ENCODE measurements at regions not wholly inside any gene's neighbourhood (a gene's known extent, or its start where the extent isn't known, plus 50 kb on each side); places are given as distances from the start of the nearest gene placed in this dataset.

DNA sequence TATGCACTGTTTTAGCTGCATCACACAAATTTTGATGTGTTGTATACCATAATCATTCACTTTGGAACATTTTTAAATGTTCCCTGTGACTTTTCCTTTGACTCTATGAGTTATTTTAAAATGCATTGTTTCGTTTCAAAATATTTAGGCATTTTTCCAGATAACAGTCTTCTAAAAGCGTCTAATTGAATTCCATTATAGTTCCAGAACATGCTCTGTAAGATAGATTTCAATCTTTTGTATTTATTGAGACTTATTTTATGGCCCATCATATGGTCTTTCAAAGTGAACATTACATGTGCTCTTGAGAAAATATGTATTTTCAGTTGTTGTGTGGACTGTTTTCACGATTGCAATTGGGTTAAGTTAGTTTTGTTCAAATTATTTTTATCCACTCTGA is 98.7 kb upstream of the ARHGAP5 start:
- peaks cover 11% of the 10 kb centered on the region; the same call in 1 of the 2 replicates for H3K9me3 ChIP-seq (ENCODE audit: control insufficient read depth, insufficient read depth, low read length)
- H3K4me1 ChIP-seq (ENCODE audit: control insufficient read depth, low read length), result no peaks in the 10 kb centered on the region
- H3K27ac ChIP-seq (ENCODE audit: low read depth, low read length), result no peak overlapping the region

DNA sequence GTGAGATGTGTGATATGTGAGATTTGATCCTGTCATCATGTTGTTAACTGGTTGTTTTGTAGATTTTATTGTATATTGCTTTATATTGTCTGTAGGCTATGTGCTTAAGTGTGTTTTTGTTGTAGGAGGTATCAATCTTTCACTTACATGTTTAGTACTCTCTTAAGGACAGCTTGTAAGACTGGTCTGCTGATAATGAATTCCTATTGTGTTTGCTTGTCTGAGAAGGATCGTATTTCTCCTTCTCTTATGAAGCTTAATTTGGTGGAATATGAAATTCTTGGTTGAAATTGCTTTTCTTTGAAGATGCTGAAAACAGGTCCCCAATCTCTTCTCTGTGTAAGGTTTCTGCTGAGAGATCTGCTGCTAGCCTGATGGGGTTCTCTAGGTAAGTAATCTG is 94.5 kb upstream of the ARHGAP5 start:
- Histone ChIP-seq H3K9me2 (replicated peaks; ENCODE audit: control insufficient read depth, low read length) (no peaks in the 10 kb centered on the region), H3K36me3 (ENCODE audit: control insufficient read depth, low read length) (no peaks in the 10 kb centered on the region), H3K79me2 (ENCODE audit: control insufficient read depth, low read length) (no peaks in the 10 kb centered on the region), H3K9me3 (ENCODE audit: control insufficient read depth, insufficient read depth, low read length) (no peaks in the 10 kb centered on the region), H3K4me3 (ENCODE audit: low read length) (no peak overlapping the region), H3K27me3 (ENCODE audit: control insufficient read depth, low read length) (no peaks in the 10 kb centered on the region), H3F3A (ENCODE audit: control insufficient read depth, insufficient read depth) (no peaks in the 10 kb centered on the region), H4K20me1 (ENCODE audit: control insufficient read depth, insufficient read depth, low read depth, low read length) (no peaks in the 10 kb centered on the region), H3K4me1 (ENCODE audit: control insufficient read depth, low read length) (no peaks in the 10 kb centered on the region), H3K27ac (ENCODE audit: low read depth, low read length) (no peak overlapping the region), H3K4me2 (ENCODE audit: low read length) (no peak overlapping the region)
- TF ChIP-seq, protein P1, sequence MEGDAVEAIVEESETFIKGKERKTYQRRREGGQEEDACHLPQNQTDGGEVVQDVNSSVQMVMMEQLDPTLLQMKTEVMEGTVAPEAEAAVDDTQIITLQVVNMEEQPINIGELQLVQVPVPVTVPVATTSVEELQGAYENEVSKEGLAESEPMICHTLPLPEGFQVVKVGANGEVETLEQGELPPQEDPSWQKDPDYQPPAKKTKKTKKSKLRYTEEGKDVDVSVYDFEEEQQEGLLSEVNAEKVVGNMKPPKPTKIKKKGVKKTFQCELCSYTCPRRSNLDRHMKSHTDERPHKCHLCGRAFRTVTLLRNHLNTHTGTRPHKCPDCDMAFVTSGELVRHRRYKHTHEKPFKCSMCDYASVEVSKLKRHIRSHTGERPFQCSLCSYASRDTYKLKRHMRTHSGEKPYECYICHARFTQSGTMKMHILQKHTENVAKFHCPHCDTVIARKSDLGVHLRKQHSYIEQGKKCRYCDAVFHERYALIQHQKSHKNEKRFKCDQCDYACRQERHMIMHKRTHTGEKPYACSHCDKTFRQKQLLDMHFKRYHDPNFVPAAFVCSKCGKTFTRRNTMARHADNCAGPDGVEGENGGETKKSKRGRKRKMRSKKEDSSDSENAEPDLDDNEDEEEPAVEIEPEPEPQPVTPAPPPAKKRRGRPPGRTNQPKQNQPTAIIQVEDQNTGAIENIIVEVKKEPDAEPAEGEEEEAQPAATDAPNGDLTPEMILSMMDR (IDR thresholded peaks at IDR 0.05; ENCODE audit: low read depth, low read length, poor library complexity, severe bottlenecking), result no peak
- TF ChIP-seq EZH2phosphoT487 (IDR thresholded peaks at IDR 0.05; ENCODE audit: borderline replicate concordance, low read length), result no peak

More for the DNA sequence above, 98.7 kb upstream of the ARHGAP5 start:
- H3K4me2 ChIP-seq (ENCODE audit: low read length), result no peak overlapping the region
- no peak for TF ChIP-seq EZH2phosphoT487 (IDR thresholded peaks at IDR 0.05; ENCODE audit: borderline replicate concordance, low read length)
- TF ChIP-seq, protein P1 (IDR thresholded peaks at IDR 0.05; ENCODE audit: low read depth, low read length, poor library complexity, severe bottlenecking), result no peak
- no peaks in the 10 kb centered on the region for H3K79me2 ChIP-seq (ENCODE audit: control insufficient read depth, low read length)
- no peaks in the 10 kb centered on the region for H3K27me3 ChIP-seq (ENCODE audit: control insufficient read depth, low read length)
- no peaks in the 10 kb centered on the region for H3F3A ChIP-seq (ENCODE audit: control insufficient read depth, insufficient read depth)
- no peaks in the 10 kb centered on the region for H3K36me3 ChIP-seq (ENCODE audit: control insufficient read depth, low read length)
- no peaks in the 10 kb centered on the region for H4K20me1 ChIP-seq (ENCODE audit: control insufficient read depth, insufficient read depth, low read depth, low read length)
- H3K4me3 ChIP-seq (ENCODE audit: low read length), result no peak overlapping the region
- no peaks in the 10 kb centered on the region for H3K9me2 ChIP-seq (replicated peaks; ENCODE audit: control insufficient read depth, low read length)

DNA sequence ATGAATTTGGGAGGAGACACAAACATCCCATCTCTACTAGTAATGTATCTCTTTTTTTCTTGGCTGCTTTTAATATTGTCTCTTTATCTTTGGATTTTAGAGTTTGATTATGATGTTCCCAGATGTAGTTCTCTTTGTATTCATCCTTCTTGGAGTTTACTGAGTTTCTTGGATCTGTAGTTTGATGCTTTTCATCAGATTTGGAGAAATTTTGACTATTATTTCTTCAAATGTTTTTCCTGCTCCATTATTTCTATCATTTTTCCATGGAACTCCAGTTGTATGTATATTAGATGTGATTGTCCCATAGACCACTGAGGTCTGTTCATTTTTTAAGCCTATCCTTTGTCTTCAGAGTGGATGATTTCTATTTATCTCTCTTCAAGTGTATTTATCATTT is 90.7 kb upstream of the ARHGAP5 start:
- H3K9me2 ChIP-seq (replicated peaks; ENCODE audit: control insufficient read depth, low read length), result no peaks in the 10 kb centered on the region
- no peaks in the 10 kb centered on the region for H3F3A ChIP-seq (ENCODE audit: control insufficient read depth, insufficient read depth)
- no peaks in the 10 kb centered on the region for H3K9me3 ChIP-seq (ENCODE audit: control insufficient read depth, insufficient read depth, low read length)
- H3K27ac ChIP-seq (ENCODE audit: low read depth, low read length), result no peak overlapping the region
- no peak overlapping the region for H3K4me3 ChIP-seq (ENCODE audit: low read length)
- TF ChIP-seq, protein P1 (IDR thresholded peaks at IDR 0.05; ENCODE audit: low read depth, low read length, poor library complexity, severe bottlenecking), result no peak
- no peak for TF ChIP-seq EZH2phosphoT487 (IDR thresholded peaks at IDR 0.05; ENCODE audit: borderline replicate concordance, low read length)
- H3K27me3 ChIP-seq (ENCODE audit: control insufficient read depth, low read length), result no peaks in the 10 kb centered on the region
- H3K36me3 ChIP-seq (ENCODE audit: control insufficient read depth, low read length), result no peaks in the 10 kb centered on the region
- no peaks in the 10 kb centered on the region for H3K4me1 ChIP-seq (ENCODE audit: control insufficient read depth, low read length)
- no peaks in the 10 kb centered on the region for H4K20me1 ChIP-seq (ENCODE audit: control insufficient read depth, insufficient read depth, low read depth, low read length)
- H3K79me2 ChIP-seq (ENCODE audit: control insufficient read depth, low read length), result no peaks in the 10 kb centered on the region
- H3K4me2 ChIP-seq (ENCODE audit: low read length), result no peak overlapping the region

DNA sequence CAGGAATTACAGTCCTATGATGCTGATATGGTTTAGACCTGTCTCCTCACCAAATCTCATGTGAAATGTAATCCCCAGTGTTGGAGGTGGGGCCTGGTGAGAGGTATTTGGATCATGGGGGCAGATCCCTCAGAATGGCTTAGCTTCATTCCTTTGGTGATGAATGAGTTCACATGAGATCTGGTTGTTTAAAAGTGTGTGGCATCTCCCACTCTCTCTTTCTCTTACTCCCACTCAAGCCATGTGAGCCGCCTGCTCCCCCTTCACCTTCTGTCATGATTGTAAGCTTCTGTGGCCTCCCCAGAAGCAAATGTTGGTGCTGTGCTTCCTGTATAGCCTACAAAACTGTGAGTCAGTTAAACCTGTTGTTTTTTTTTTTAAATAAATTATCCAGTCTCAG is 89.4 kb upstream of the ARHGAP5 start:
- H4K20me1 ChIP-seq (ENCODE audit: control insufficient read depth, insufficient read depth, low read depth, low read length), result no peaks in the 10 kb centered on the region
- H3F3A ChIP-seq (ENCODE audit: control insufficient read depth, insufficient read depth), result no peaks in the 10 kb centered on the region
- no peaks in the 10 kb centered on the region for H3K36me3 ChIP-seq (ENCODE audit: control insufficient read depth, low read length)
- no peak overlapping the region for H3K27ac ChIP-seq (ENCODE audit: low read depth, low read length)
- no peaks in the 10 kb centered on the region for H3K79me2 ChIP-seq (ENCODE audit: control insufficient read depth, low read length)
- no peaks in the 10 kb centered on the region for H3K9me2 ChIP-seq (replicated peaks; ENCODE audit: control insufficient read depth, low read length)
- no peaks in the 10 kb centered on the region for H3K27me3 ChIP-seq (ENCODE audit: control insufficient read depth, low read length)
- H3K4me2 ChIP-seq (ENCODE audit: low read length), result no peak overlapping the region
- no peaks in the 10 kb centered on the region for H3K4me1 ChIP-seq (ENCODE audit: control insufficient read depth, low read length)
- TF ChIP-seq EZH2phosphoT487 (IDR thresholded peaks at IDR 0.05; ENCODE audit: borderline replicate concordance, low read length), result no peak
- TF ChIP-seq, protein P1 (IDR thresholded peaks at IDR 0.05; ENCODE audit: low read depth, low read length, poor library complexity, severe bottlenecking), result no peak
- no peak overlapping the region for H3K4me3 ChIP-seq (ENCODE audit: low read length)
- no peaks in the 10 kb centered on the region for H3K9me3 ChIP-seq (ENCODE audit: control insufficient read depth, insufficient read depth, low read length)

Data from DOHH2 (cell line).